Endothelial cell of umbilical vein (primary cell): ENCODE measurements at regions not wholly inside any gene's neighbourhood (a gene's known extent, or its start where the extent isn't known, plus 50 kb on each side); places are given as distances from the start of the nearest gene placed in this dataset.

ENCODE experiments used
- BruUV-seq: library from RNA; stranded (reverse); fragments of 400-500 nt; replicated peaks from 2 replicates; lab custom pipeline; 2021; lab: Mats Ljungman, UMichigan
- CTCF ChIA-PET: fragments of 300-600, 350-600 bp; sonication (Branson Sonifier 250); formaldehyde crosslinking; loops from one replicate; lab custom pipeline; 2021; ENCODE audit warnings: antibody characterized with exemption, inconsistent platforms; lab: Charles Lee
- POLR2A ChIA-PET: fragments of 300-600, 350-600 bp; sonication (Branson Sonifier 250); formaldehyde crosslinking; loops from one replicate; lab custom pipeline; 2021; ENCODE audit warnings: antibody characterized with exemption, inconsistent platforms; lab: Charles Lee
- DNase-seq: peaks from one replicate; pipeline ENCODE4 v3.0.0-alpha.2; 2011; ENCODE audit warnings: low read depth, low spot score
- FAIRE-seq: peaks from 2 replicates; lab custom pipeline; 2011; peaks lifted over from hg19 to GRCh38; lab: Jason Lieb, UNC
- H2AFZ ChIP-seq: 2 replicates; pipeline ENCODE4 v1.6.0; 2012; ENCODE audit warnings: low read depth, low read length, control low read depth, inconsistent platforms
- H3K27ac ChIP-seq: 2 replicates; pipeline ENCODE4 v1.5.1; 2011; ENCODE audit warnings: low read depth, mild to moderate bottlenecking, control low read depth, low read length, moderate library complexity; ENCODE audit not compliant: insufficient read depth
- H3K27me3 ChIP-seq, 2 experiments: 2 replicates each; pipeline versions ENCODE4 v1.6.0 to v1.6.1; 2011; ENCODE audit warnings: low read length in 2 of 2, mixed read lengths in 1 of 2; ENCODE audit not compliant: control insufficient read depth in 2 of 2, insufficient read depth in 2 of 2
- H3K36me3 ChIP-seq, 2 experiments: 2 replicates in 1 of 2; 3 replicates in 1 of 2; pipeline ENCODE4 v1.5.1; 2011; ENCODE audit warnings: low read length in 2 of 2, mild to moderate bottlenecking in 1 of 2, moderate library complexity in 1 of 2; ENCODE audit not compliant: control insufficient read depth in 2 of 2, insufficient read depth in 2 of 2; ENCODE audit errors: extremely low read depth in 1 of 2
- H3K4me1 ChIP-seq: 3 replicates; pipeline ENCODE4 v1.5.1; 2011; ENCODE audit warnings: mild to moderate bottlenecking, low read length; ENCODE audit not compliant: control insufficient read depth, insufficient read depth; ENCODE audit errors: extremely low read depth
- H3K4me2 ChIP-seq: 2 replicates; pipeline ENCODE4 v1.6.1; 2011; ENCODE audit warnings: low read length, control low read depth, mixed read lengths; ENCODE audit not compliant: insufficient read depth
- H3K4me3 ChIP-seq, 3 experiments: fragments of 200-600 bp in 1 of 3; sonication (generic), shearing (Covaris generic) in 1 of 3; replicated peaks in 1 of 3; 2 replicates each; pipeline ENCODE4 v1.5.1; 2011 to 2016; ENCODE audit warnings: control low read depth in 3 of 3, low read length in 3 of 3, mild to moderate bottlenecking in 2 of 3, inconsistent platforms in 1 of 3, low read depth in 1 of 3, moderate library complexity in 1 of 3; ENCODE audit not compliant: insufficient read depth in 1 of 3
- H3K79me2 ChIP-seq: 2 replicates; pipeline ENCODE4 v1.6.0; 2012; ENCODE audit warnings: low read length, inconsistent platforms; ENCODE audit not compliant: control insufficient read depth, insufficient read depth
- H3K9ac ChIP-seq: replicated peaks from 2 replicates; pipeline ENCODE3; 2011; ENCODE audit warnings: low read length, control low read depth; ENCODE audit not compliant: insufficient read depth; ENCODE audit errors: extremely low read depth
- H3K9me1 ChIP-seq: replicated peaks from 3 replicates; pipeline ENCODE4 v1.6.0; 2011; ENCODE audit warnings: mild to moderate bottlenecking, low read length; ENCODE audit not compliant: control insufficient read depth, insufficient read depth; ENCODE audit errors: extremely low read depth
- H3K9me3 ChIP-seq: replicated peaks from 2 replicates; pipeline ENCODE4 v1.5.1; 2012; ENCODE audit warnings: low read length, inconsistent platforms; ENCODE audit not compliant: control insufficient read depth, insufficient read depth
- H4K20me1 ChIP-seq: replicated peaks from 2 replicates; pipeline ENCODE3; 2011; ENCODE audit warnings: mild to moderate bottlenecking, low read length; ENCODE audit not compliant: control insufficient read depth, insufficient read depth; ENCODE audit errors: extremely low read depth
- EZH2 ChIP-seq: IDR thresholded peaks from 2 replicates; pipeline ENCODE4 v1.6.1; 2012; ENCODE audit warnings: borderline replicate concordance, low read depth, mild to moderate bottlenecking, moderate library complexity, low read length, inconsistent platforms; ENCODE audit not compliant: severe bottlenecking
- FOS ChIP-seq: IDR thresholded peaks from 2 replicates; pipeline ENCODE4 v1.6.1; 2011; ENCODE audit warnings: mild to moderate bottlenecking, low read length, moderate library complexity, borderline replicate concordance; ENCODE audit not compliant: insufficient read depth
- GATA2 ChIP-seq: IDR thresholded peaks from 2 replicates; pipeline ENCODE4 v1.7.0; 2011; ENCODE audit warnings: low read depth, mild to moderate bottlenecking, moderate library complexity, mixed read lengths, low read length; ENCODE audit not compliant: insufficient read length, insufficient read depth
- JUN ChIP-seq: IDR thresholded peaks from 2 replicates; pipeline ENCODE4 v1.6.1; 2011; ENCODE audit warnings: borderline replicate concordance, low read depth; ENCODE audit not compliant: insufficient read length, insufficient read depth
- MYC ChIP-seq: IDR thresholded peaks from one replicate; pipeline ENCODE4 v1.6.1; 2011; ENCODE audit warnings: mild to moderate bottlenecking, low read depth, low read length
- POLR2A ChIP-seq: IDR thresholded peaks from 2 replicates; pipeline ENCODE4 v1.6.1; 2012; ENCODE audit warnings: low read depth, mild to moderate bottlenecking, control low read depth, low read length
- POLR2AphosphoS5 ChIP-seq: IDR thresholded peaks from 2 replicates; pipeline ENCODE4 v1.6.1; 2012; ENCODE audit warnings: low read depth, mild to moderate bottlenecking, control low read depth, low read length, moderate library complexity; ENCODE audit not compliant: insufficient read depth
- dilution Hi-C: fragments of 300-500 bp; cut with MboI; formaldehyde crosslinking; loops from one replicate; pipeline ENCODE4 v1.15.0; 2019; ENCODE audit warnings: low sequenced_read_pairs; ENCODE audit not compliant: extremely low pct_ligation_motif_present
- intact Hi-C: fragments of 100-400 bp; cut with micrococcal nuclease; formaldehyde crosslinking; loops from one replicate; pipeline ENCODE4 v1.10.0; 2022
- TF ChIP-seq, protein P1 (sequence below): IDR thresholded peaks from 2 replicates; pipeline ENCODE4 v1.6.1; 2011; ENCODE audit not compliant: insufficient read depth, insufficient read length
- TF ChIP-seq, protein P2 (sequence below), 2 donors: IDR thresholded peaks; 1 replicate in 1 of 2; 2 replicates in 1 of 2; pipeline ENCODE4 v1.5.1; 2011; ENCODE audit warnings: low read length in 2 of 2, mild to moderate bottlenecking in 2 of 2, moderate library complexity in 2 of 2, control low read depth in 1 of 2, inconsistent platforms in 1 of 2, low read depth in 1 of 2; ENCODE audit not compliant: insufficient read depth in 1 of 2; ENCODE audit errors: extremely low read depth in 1 of 2

DNA sequence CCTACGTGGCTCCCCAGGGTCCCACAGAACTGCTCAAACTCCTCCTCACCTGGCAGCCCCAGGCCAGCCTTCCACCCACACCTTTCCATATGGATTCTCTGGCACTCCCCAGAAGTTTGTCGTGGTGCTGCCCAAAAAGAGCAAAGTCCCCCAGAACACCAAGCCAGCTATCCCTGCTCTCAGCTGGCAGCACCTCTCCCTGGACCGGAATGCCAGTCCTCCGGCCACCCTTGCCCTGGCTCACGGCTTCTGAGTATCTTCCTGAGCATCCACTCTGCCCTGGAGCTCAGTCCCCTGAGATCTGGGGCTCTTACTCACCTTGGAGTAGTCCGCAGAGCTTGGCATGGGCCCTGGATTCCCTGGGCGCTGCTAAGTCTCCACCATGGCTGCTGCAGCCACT is 166.5 kb upstream of the ZNF507 start:
- TF ChIP-seq EZH2 (no peak), FOS (no peak), JUN (no peak), GATA2 (no peak), MYC (no peak), POLR2A (no peak), POLR2AphosphoS5 (no peak)
- TF ChIP-seq, protein P1, sequence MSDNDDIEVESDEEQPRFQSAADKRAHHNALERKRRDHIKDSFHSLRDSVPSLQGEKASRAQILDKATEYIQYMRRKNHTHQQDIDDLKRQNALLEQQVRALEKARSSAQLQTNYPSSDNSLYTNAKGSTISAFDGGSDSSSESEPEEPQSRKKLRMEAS = no peak
- TF ChIP-seq, protein P2, sequence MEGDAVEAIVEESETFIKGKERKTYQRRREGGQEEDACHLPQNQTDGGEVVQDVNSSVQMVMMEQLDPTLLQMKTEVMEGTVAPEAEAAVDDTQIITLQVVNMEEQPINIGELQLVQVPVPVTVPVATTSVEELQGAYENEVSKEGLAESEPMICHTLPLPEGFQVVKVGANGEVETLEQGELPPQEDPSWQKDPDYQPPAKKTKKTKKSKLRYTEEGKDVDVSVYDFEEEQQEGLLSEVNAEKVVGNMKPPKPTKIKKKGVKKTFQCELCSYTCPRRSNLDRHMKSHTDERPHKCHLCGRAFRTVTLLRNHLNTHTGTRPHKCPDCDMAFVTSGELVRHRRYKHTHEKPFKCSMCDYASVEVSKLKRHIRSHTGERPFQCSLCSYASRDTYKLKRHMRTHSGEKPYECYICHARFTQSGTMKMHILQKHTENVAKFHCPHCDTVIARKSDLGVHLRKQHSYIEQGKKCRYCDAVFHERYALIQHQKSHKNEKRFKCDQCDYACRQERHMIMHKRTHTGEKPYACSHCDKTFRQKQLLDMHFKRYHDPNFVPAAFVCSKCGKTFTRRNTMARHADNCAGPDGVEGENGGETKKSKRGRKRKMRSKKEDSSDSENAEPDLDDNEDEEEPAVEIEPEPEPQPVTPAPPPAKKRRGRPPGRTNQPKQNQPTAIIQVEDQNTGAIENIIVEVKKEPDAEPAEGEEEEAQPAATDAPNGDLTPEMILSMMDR (IDR thresholded peaks at IDR 0.05; ENCODE audit: extremely low read depth in 1 of 2, insufficient read depth in 1 of 2, low read depth in 1 of 2, low read length in 2 of 2) = no peak
- ChIA-PET POLR2A (no interaction called here), CTCF (no interaction called here)
- no TSS peak for BruUV-seq
- H3K9me3 ChIP-seq = no peaks in the 10 kb centered on the region
- no peaks in the 10 kb centered on the region for H3K9me1 ChIP-seq
- no peaks in the 10 kb centered on the region for H3K27me3 ChIP-seq
- no peaks in the 10 kb centered on the region for H3K79me2 ChIP-seq
- no peak for DNase-seq
- H3K9ac ChIP-seq = no peak overlapping the region
- intact Hi-C loops (no loop called here), dilution Hi-C loops (no loop called here)
- H4K20me1 ChIP-seq = no peaks in the 10 kb centered on the region
- no peak overlapping the region for H2AFZ ChIP-seq
- H3K4me3 ChIP-seq = no peak overlapping the region
- no peaks in the 10 kb centered on the region for H3K4me1 ChIP-seq
- no peak for FAIRE-seq
- H3K36me3 ChIP-seq = no peaks in the 10 kb centered on the region
- no peak overlapping the region for H3K4me2 ChIP-seq
- no peak overlapping the region for H3K27ac ChIP-seq
